Kidney glomerular epithelial cell (primary cell): ENCODE measurements at regions not wholly inside any gene's neighbourhood (a gene's known extent, or its start where the extent isn't known, plus 50 kb on each side); places are given as distances from the start of the nearest gene placed in this dataset.

Experiments used
- DNase-seq: peaks from one replicate; lab custom pipeline; 2025; lab: John Stamatoyannopoulos, UW

DNA sequence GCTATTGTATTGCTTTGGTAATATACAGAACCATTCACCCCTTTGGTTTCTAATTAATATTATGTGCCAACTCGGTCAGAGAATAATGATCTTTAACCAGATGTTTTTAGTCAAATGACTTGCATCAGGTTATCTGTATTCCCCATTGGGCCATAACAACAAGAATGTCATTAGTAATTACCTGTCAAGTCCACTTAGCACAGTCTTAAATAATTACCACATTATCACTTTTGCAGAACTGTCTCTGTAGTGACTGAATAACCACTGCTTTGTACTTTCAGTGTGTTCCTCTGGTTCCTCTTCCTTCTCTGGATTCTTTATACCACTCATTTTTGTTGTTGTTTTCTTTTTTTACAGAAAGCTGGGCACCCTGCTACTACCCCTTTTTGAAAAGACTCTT is 257.7 kb upstream of the SPOCK3 start:
- no peak for DNase-seq

DNA sequence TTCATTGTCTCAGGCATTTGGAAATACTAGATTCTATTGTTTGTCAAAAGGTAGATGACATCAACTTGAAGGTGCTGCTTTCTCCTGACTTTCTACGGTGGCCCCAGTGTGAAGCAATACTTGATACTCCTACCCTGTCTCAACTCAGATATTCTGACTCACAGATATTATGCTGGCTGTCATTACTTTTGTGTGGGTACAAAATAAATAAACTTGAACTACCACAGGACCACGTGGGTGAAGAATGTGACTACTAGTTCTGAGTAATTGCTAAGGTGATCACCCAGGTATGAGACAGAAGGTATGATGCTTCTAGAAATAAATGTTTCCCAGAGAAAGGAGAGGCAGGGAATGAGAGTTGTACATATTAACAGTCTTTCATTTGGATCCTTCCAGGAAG is 275.3 kb upstream of the SPOCK3 start:
- DNase-seq: no peak

DNA sequence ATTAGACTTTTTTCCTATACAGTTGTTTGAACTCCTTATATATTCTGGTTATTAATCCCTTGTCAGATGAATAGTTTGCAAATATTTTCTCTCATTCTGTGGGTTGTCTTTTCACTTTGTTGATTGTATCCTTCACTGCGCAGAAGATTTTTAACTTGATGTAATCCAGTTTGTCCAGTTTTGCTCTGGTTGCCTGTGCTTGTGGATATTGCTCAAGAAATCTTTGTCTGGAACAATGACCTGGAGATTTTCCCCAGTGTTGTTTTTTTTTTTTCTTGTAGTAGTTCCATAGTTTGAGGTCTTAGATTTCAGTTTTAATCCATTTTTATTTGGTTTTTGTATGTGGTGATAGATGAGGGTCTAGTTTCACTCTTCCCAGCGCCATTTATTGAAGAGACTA is 289.8 kb upstream of the SPOCK3 start:
- DNase-seq: no peak

DNA sequence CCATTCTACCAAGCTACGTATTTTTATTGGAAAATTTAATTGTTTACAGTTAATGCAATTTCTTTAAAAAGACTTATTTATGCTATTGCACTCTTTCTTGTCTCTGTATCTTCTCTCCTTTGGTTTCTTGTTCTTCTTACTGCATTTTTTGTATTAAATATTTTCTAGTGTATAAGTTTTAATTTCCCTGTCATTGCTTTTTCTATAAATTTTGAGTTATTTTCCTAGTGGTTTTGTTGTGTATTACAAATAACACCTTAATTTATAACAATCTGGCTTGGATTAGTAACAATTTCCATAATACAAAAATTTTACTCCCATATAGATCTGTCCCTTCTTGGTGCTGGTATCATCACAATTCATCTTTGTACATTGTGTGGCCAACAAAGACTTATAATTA is 303.5 kb upstream of the SPOCK3 start:
- no peak for DNase-seq

DNA sequence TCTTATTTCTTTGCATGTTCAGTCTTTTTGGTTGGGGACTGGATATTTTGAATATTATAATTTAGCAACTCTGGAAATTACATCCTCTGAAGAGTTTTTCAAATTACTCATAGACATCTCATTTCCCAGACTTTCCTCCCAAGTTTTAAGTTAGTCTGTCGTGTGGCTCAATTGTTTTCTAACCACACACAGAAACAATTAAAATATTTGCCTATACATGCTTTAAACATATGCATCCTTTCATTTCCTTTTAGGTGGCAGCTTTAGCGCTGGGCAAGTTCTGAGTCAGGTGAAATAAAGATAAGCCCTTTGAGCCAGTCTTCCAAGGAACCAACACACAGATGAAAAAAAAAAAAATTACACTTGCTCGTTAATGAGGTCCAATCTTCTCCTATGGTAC is 307.0 kb upstream of the SPOCK3 start:
- DNase-seq: no peak

DNA sequence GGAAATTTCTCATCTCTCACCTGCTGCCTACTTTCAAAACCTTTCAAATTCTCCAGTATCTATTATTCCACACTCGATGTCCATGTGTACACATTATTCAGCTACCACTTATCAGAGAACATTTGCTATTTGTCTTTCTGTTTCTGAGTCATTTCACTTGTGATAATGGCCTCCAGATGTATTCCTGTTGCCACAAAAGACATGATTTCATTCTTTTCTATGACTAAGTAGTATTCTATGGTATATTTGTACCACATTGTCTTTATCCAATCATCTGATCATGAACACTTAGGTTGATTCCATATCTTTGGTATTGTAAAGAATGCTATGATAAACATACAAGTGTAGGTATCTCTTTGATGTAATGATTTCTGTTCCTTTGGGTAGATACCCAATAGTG is 310.1 kb upstream of the SPOCK3 start:
- DNase-seq: no peak

DNA sequence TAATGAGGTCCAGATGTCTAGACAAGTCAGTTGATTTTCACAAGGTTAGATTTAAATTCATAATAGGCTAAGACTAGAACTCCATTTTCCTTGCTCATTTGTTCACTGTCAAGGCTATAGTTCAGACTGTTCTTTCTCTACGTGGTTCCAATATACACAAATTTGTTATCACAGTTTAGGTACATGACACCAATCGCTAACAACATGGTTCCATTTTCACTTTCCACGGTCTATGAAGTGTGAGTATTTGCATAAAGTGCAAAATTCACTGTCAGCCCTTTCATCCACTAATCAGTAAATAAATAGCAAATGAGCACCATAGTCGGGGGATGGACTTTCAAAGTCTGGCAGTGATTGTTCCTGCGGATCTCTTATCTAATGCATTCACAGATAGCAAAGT is 315.7 kb upstream of the SPOCK3 start:
- no peak for DNase-seq

DNA sequence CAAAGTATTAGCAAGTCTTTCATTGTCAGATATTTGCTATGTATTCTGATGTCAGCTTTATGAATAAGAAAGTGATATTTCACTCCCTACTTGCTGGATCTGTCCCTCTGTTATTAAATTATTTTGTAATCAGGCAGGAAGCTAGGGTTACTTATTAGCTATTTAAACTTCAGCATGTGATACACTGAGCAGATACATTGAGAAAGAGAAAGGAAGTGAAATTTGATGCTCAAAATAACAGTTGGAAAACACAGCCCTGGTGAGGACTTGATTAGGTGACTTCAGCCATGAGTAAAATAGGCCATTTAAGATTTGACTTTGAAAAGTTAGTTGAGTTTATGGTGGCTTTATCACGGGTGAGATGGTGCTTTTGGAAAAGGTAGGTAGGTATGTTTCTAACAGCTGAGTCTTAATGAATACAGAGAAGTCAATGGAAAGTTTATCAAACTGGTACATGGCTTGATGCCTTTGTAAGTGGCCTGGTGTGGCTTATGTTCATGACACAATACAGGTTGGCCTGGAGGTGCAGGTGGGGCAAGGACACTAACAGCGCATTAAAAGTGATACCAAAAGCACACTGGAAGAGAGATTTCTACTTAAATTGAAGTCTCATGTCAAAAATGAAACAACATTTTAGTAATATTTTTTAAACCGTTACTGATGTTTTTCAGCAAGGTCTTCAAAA is 321.2 kb upstream of the SPOCK3 start:
- DNase-seq: peak; percentile 53

DNA sequence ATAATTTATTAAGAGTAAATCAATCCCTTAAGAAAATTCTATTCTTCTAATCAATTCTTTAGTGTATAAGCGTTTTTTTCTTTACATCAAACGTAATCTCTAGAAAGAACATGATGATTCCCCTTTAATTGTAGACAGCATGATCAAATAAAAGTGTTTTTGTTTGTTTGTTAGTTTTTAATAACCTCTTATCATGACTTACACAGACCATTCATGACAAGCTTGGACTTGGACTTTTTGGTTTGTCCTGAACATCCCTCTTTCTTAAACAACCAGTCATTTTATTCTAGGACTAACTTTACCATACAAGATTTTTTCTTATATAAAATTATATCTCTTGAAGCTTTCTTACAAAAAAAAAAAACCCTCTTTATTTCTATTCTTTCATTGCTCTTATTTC is 344.6 kb upstream of the SPOCK3 start:
- no peak for DNase-seq

DNA sequence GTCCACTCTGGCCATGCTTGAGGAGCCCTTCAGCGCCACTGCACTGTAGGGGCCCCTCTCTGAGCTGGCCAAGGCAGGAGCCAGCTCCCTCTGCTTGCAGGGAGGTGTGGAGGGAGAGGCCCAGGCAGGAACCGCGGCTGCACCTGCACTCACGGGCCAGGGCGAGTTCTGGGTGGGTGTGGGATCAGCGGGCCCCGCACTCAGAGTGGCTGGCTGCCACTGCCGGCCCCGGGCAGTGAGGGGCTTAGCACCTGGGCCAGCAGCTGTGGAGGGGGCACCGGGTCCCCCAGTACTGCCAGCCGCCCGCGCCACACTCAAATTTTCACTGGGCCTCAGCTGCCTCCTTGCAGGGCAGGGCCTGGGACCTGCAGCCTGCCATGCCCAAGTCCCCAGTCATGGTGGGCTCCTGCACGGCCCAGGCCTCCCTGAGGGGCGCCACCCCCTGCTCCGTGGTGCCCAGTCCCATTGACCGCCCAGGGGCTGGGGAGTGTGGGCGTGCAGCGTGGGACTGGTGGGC is 347.2 kb upstream of the SPOCK3 start:
- DNase-seq: no peak

DNA sequence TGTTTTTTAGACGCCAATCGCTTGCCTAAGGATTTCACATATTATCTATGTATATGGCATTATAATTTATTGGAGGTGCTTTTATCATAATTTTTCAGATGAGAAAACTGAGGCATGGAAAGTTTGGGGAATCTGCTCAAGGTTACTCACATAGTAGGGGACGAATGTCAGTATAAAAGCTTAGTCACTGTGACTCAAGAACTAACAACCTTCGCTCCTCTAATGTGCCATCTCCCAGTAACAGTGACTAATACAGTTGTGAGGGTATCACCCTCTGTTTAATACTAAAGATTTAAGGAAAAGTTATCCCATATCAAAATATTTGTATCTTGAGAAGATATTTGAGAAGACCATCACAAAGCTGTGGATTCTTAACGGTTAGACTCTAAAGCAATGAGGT is 353.1 kb upstream of the SPOCK3 start:
- DNase-seq: no peak

DNA sequence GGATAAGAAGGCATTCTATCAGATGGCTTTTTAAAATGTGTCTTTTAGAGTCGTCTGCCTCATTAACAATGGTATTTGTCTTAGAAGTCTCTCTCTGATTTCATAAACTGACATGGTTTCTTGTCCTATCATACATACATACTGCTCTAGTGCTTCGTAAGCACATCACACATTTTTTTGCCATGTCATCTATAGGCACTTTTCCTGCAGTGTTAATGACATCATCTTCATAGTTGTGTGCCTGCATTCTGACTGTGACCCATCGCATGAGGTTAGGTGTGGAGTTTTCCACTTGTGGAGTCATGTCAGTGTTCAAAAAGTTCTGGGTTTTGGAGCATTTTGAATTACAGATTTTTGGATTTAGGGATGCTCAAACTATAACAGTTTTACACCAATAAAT is 361.6 kb upstream of the SPOCK3 start:
- DNase-seq: no peak

DNA sequence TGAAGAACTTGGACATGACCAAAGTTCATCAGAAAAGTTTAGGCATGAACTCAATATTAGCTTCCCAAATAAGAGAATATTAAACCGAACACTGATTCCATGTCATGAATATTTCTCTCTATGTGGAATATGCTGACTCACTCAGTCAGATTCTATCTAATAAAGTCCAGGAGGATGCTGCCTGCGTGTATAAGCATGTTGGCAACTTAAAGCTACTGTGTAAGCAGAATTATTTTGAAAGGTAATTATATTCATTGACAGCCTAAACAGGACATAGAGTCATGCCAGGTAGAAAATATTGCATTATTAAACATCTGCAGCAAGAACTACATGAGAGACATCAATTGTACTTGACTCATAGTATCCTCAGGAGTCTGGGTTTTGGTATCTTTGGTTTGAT is 367.9 kb upstream of the SPOCK3 start:
- DNase-seq: no peak

DNA sequence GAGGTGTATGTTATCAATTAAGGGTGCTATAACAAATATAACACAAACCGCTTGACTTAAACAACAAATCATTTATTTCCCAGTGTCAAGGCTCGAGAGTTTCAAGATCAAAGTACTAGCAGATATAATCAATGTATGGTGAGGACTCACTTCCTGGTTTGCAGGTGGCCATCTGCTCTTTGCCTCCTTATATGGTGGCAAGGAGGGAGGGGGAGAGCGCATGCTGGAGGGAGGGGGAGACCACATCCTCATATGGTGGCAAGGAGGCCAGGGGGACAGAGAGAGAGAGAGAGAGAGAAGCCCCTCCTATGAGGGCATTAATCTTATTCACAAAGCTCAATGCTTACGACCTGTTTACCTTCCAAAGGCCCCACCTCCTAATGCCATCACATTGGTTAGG is 372.3 kb upstream of the SPOCK3 start:
- no peak for DNase-seq

DNA sequence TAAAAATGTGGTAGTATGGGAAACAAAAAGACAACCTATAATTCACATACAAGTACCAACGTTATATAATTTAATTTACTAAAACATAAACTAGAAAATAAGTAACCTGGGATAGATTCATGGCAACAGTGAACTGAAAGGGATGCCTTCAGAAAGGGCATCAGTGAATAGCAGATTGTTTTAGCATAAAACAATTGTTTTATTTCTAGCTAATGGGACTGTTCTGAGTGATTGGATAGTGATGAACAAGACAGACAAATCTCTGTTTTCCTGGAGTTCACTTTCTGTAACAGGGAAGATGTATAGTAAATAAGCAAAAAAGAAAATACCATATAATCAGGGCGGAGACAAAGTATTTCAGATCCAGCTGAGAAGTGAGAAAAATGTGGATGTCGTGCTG is 379.1 kb upstream of the SPOCK3 start:
- no peak for DNase-seq

DNA sequence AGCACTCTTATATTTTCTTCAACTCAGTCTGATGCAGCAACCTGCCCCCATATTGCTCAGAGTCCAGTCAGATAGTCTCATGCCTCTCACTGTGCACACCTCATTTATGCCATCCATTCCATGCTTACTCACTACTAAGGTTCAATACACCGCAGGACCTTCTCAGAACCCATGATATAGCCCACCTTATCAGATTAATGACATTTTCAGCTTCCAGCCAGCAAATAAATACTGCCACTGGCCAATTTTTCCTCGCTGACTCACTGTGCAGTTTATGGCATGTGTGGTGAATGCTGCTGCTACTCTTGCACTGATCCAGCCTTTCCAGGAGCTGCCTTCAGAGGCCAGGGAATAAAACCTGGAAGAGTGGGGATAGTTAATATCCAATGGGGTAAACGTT is 380.6 kb upstream of the SPOCK3 start:
- DNase-seq: no peak

DNA sequence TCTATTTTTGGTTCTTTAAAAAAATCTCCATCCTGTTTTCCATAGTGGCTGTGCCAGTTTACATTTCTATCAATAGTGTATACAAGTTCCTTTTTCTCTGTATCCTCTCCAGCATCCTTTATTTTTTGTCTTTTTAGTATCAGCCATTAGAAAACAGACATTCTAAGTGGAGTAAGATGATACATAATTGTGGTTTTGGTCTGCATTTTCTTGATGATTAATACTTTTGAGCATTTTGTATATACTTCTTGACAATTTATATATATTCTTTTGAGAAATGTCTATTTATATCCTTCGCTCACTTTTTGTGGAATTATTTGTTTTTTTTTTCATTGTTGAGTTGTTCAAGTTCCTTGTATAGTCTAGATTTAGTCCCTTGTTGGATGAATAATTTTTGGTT is 382.2 kb upstream of the SPOCK3 start:
- DNase-seq: no peak

DNA sequence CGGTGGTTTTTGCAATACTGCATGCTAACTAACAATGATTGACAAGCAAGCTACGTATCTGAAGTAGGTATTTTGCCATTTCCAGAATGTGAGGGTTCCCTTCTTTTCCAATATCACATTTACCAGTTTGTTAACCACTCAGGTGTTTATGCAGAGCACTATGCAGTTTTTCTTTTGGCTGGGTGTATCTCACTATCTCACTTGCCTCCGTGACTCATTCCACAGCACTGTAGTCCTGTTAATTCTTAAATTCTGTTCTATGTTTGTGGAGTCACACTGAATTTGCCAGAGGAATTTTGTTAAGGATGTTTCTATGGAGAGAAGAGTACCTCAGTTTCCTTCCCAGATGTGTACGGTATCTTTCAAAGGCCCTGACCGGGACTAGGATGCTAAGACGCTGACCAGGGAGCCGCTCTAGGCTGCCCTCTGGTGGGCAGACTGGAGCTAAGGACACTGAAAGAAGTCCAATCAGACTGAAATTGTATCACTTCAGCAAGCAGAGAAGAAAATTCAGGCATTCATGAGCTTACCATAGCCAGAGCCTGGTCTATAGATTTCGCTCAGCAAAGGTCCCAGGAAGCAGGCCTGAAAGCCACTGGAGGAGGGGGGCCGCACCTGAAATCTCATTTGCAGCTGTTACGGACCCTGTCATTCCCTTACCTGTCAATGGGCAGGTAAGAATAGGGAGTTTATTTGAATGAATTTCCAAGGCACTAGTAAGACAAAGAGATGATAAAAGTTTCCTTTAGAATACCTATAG is 388.4 kb upstream of the SPOCK3 start:
- DNase-seq: peak; percentile 54

DNA sequence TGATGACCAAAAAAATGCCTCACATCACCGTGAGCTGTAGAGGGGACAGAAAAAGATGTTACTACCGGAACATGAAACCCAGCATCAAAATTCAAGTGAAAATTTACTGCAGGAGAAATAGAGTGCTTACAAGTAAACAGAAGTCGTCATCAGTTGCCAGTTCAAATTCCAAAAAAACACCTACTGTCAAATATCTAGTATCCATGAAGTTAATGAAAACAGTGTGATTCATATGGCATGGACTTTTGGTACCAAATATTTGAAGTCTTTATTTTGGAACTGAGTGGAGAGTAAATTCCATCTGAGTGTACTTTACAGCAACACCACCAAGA is 388.9 kb upstream of the SPOCK3 start:
- DNase-seq: no peak

DNA sequence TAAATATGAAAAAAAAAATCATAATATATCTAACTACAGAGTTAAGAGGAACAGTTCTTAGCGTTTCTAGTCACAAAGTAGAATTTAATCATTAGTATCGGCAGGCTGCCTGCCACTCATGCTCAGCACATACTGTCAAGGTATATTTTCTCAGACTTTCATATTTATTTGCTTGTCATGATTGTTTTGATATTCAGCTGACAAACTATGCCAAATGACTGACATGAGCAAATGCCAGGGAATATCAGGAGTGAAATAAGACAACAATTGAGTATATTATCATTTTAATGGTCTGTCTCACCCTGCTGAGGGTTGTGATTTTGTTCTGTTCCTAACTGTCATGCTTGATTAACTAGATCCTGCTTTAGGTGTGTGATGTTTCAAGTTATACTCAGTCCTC is 395.0 kb upstream of the SPOCK3 start:
- no peak for DNase-seq

DNA sequence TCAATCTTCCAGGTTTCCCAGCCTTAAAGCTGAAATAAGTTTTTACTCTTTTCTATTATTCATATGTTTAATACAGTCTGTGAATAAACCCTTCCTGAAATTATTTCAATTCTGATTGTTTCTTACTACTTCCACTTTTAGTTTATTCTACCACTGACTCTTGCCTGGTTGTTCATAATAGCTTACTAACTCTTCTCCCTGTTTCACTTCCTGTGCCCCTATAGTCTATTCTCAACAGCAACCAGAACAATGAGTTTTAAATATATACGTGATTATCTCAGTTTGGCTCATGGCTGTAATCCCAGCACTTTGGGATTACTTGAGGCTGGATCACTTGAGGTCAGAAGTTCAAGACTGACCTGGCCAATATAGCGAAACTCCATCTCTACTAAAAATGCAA is 408.0 kb upstream of the SPOCK3 start:
- no peak for DNase-seq

DNA sequence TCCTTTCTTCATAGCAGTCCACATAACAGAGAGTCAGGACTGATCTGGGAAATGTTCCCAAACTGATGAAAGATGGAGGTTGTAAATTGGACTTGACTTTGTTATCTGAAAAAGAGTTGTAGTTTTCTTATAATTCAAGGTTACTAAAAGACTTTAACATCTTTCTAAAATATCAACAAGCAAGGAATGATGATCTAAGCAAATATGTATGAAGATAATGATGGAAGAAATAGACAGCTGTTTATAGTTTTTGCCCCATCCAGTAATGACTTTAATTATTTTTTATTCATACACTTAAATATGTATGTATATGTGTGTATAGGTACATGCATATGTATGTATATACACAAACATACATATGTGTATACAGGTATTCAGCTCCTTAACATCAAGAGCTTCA is 411.1 kb upstream of the SPOCK3 start:
- DNase-seq: no peak

DNA sequence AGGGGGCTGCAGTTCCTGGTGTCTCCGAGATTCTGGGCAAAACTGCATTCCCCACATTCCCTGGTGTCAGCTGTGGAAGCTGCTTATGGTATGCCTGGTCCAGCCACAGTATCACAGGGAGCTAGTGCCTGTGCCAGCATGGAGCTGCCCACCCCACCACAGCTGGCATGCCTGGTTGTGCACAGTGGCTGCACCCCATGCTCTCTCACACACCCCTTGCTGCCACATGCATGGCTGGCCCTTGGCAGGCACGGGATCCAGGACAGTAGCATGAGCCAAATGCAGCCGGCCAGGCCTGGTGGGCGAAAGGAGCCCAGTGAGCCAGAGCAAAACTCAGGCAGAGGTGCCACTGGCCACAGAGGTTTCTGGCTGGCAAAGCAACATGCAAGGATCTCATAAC is 418.0 kb upstream of the SPOCK3 start:
- DNase-seq: no peak

DNA sequence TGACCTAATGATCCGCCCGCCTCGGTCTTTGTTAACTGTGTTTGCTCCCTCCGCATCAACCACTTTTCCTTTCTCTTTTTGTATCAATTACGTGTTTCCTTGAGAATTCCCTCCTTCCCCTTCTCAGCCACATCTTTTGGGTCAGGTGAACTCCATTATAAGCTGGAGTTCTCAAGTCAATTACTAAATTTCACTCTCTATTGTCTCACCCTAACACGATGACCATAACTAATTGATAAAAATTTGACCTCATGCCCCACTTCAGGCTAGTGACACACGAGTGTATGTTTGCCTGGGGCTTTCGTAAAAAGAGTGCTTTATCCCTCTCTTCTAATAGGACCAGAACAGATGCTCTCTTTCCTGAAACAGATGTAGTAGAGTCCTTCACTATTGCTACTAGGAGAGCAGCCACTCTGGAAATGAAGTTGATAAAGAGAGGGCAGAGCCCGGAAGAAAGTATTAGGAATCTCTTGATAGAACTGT is 403.6 kb upstream of the ANXA10 start:
- no peak for DNase-seq
